ENCODE measurements at regions not wholly inside any gene's neighbourhood (a gene's known extent, or its start where the extent isn't known, plus 50 kb on each side); places are given as distances from the start of the nearest gene placed in this dataset.
A peak's percentile ranks its signal among the peaks of the same experiment; 100 is the strongest.
"Not testable (repeated sequence)": the region's sequence is repeated elsewhere in the genome, so short reads cannot be mapped to it uniquely, and the experiment has no call there.

- DNase-seq = peak; percentile 1
These were observed 271.1 kb downstream of the CCER1 start for GRCh38 chr12:90683871-90684270.

GRCh38 chr12:90682398-90682797 lies 272.6 kb downstream of the CCER1 start:
- no peak for DNase-seq

- DNase-seq = no peak
These were observed 275.3 kb downstream of the CCER1 start for GRCh38 chr12:90679674-90680073.

GRCh38 chr12:90677552-90677951 lies 277.4 kb downstream of the CCER1 start:
- DNase-seq = no peak

- DNase-seq = no peak
These were observed 277.9 kb downstream of the CCER1 start for GRCh38 chr12:90677055-90677454.

- DNase-seq = no peak
These were observed 279.9 kb downstream of the CCER1 start for GRCh38 chr12:90675106-90675505.

- no peak for DNase-seq
These were observed 282.9 kb downstream of the CCER1 start for GRCh38 chr12:90672081-90672480.

- not testable (repeated sequence) for DNase-seq
These were observed 291.0 kb downstream of the CCER1 start for GRCh38 chr12:90663949-90664348.

- no peak for DNase-seq
These were observed 295.9 kb downstream of the CCER1 start for GRCh38 chr12:90659060-90659459.

GRCh38 chr12:90653040-90653439 lies 301.9 kb downstream of the CCER1 start:
- DNase-seq = no peak

- no peak for DNase-seq
These were observed 302.7 kb downstream of the CCER1 start for GRCh38 chr12:90652280-90652679.

GRCh38 chr12:90645181-90645580 lies 309.8 kb downstream of the CCER1 start:
- no peak for DNase-seq

- no peak for DNase-seq
These were observed 323.3 kb downstream of the CCER1 start for GRCh38 chr12:90631591-90632212.

- no peak for DNase-seq
These were observed 325.0 kb downstream of the CCER1 start for GRCh38 chr12:90630006-90630405.

GRCh38 chr12:90628213-90628612 lies 326.8 kb downstream of the CCER1 start:
- no peak for DNase-seq

- no peak for DNase-seq
These were observed 327.6 kb downstream of the CCER1 start for GRCh38 chr12:90627180-90627896.

- no peak for DNase-seq
These were observed 332.5 kb downstream of the CCER1 start for GRCh38 chr12:90622431-90622830.

GRCh38 chr12:90621927-90622326 lies 333.0 kb downstream of the CCER1 start:
- no peak for DNase-seq

GRCh38 chr12:90619943-90620342 lies 335.0 kb downstream of the CCER1 start:
- no peak for DNase-seq

GRCh38 chr12:90618586-90618985 lies 336.4 kb downstream of the CCER1 start:
- no peak for DNase-seq

GRCh38 chr12:90611891-90612290 lies 343.1 kb downstream of the CCER1 start:
- no peak for DNase-seq

- DNase-seq = no peak
These were observed 343.9 kb downstream of the CCER1 start for GRCh38 chr12:90611048-90611447.

GRCh38 chr12:90593596-90594295 lies 361.2 kb downstream of the CCER1 start:
- DNase-seq = no peak

GRCh38 chr12:90589956-90590355 lies 365.0 kb downstream of the CCER1 start:
- no peak for DNase-seq
